Hepatocyte (in vitro differentiated cells): ENCODE measurements at regions not wholly inside any gene's neighbourhood (a gene's known extent, or its start where the extent isn't known, plus 50 kb on each side); places are given as distances from the start of the nearest gene placed in this dataset.

Experiments used
- CTCF ChIP-seq: fragments of 200-600 bp; sonication (generic); IDR thresholded peaks from 2 replicates; pipeline ENCODE4 v1.5.1; 2016; ENCODE audit warnings: antibody characterized with exemption, mild to moderate bottlenecking; ENCODE audit not compliant: poor library complexity
- EZH2 ChIP-seq: fragments of 200-600 bp; sonication (generic); IDR thresholded peaks from 2 replicates; pipeline ENCODE4 v1.6.1; 2016; ENCODE audit warnings: antibody characterized with exemption, mild to moderate bottlenecking, borderline replicate concordance
- EZH2phosphoT487 ChIP-seq: fragments of 200-600 bp; sonication (generic); IDR thresholded peaks from one replicate; pipeline ENCODE4 v1.6.1; 2018; ENCODE audit warnings: antibody characterized with exemption, mild to moderate bottlenecking, low read depth, moderate library complexity; ENCODE audit not compliant: unreplicated experiment, severe bottlenecking

- no peak for TF ChIP-seq CTCF
- TF ChIP-seq EZH2, result no peak
- no peak for TF ChIP-seq EZH2phosphoT487
Observed at GRCh38 chr14:56044196-56044595, 74.0 kb upstream of the PELI2 start.
